ENCODE measurements at regions not wholly inside any gene's neighbourhood (a gene's known extent, or its start where the extent isn't known, plus 50 kb on each side); places are given as distances from the start of the nearest gene placed in this dataset.
"Not testable (repeated sequence)": the region's sequence is repeated elsewhere in the genome, so short reads cannot be mapped to it uniquely, and the experiment has no call there.

DNA sequence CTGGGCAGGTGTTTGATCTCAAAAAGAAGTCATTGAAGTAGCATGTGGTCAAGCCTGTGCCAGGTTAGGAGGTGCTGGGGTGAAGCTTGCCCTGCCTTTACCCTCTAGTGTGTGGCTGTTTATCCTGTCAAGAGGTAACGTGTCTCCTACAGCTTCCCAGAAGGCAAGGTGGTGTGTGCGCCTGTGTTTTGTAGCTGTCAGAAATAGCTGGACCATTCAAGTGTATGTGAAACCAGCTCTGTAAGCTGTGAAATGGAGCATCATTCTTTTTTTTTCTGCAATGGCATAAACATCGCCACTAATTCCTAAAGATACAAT, 155.1 kb downstream of the BCL2L11 start:
- not testable (repeated sequence) for H3K4me3 ChIP-seq (ENCODE audit: low read length); H3K9me3 ChIP-seq (ENCODE audit: control insufficient read depth, insufficient read depth, low read length); H3F3A ChIP-seq (ENCODE audit: control insufficient read depth, insufficient read depth); H3K4me1 ChIP-seq (ENCODE audit: control insufficient read depth, low read length); H3K36me3 ChIP-seq (ENCODE audit: control insufficient read depth, low read length); H3K27ac ChIP-seq (ENCODE audit: low read depth, low read length); H3K9me2 ChIP-seq (replicated peaks; ENCODE audit: control insufficient read depth, low read length); H3K27me3 ChIP-seq (ENCODE audit: control insufficient read depth, low read length); H3K4me2 ChIP-seq (ENCODE audit: low read length); H4K20me1 ChIP-seq (ENCODE audit: control insufficient read depth, insufficient read depth, low read depth, low read length); H3K79me2 ChIP-seq (ENCODE audit: control insufficient read depth, low read length)

DNA sequence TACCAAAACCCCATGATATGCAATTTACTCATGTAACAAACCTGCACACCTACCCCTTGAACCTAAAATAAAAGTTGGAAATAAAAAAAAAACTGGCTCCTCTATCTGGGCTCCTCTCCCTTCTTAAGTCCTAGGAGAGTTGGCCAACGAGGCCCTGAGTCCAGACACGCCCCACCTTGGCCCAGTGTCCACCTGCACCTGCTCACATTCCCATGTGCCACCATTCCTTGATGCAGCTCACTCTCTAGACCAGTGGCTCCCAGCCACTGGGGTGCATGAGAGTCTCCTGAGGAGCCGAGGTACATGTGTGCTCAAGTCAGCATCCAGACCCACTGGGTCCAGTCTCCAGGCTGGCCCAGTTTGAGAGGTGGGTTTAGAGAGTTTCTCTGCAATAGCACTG, 157.4 kb downstream of the BCL2L11 start:
- not testable (repeated sequence) for H3K9me3 ChIP-seq (ENCODE audit: control insufficient read depth, insufficient read depth, low read length); H4K20me1 ChIP-seq (ENCODE audit: control insufficient read depth, insufficient read depth, low read depth, low read length); H3K27me3 ChIP-seq (ENCODE audit: control insufficient read depth, low read length); H3K27ac ChIP-seq (ENCODE audit: low read depth, low read length); H3K9me2 ChIP-seq (replicated peaks; ENCODE audit: control insufficient read depth, low read length); H3K36me3 ChIP-seq (ENCODE audit: control insufficient read depth, low read length); H3K79me2 ChIP-seq (ENCODE audit: control insufficient read depth, low read length); H3K4me3 ChIP-seq (ENCODE audit: low read length); H3K4me2 ChIP-seq (ENCODE audit: low read length); H3F3A ChIP-seq (ENCODE audit: control insufficient read depth, insufficient read depth); H3K4me1 ChIP-seq (ENCODE audit: control insufficient read depth, low read length)

DNA sequence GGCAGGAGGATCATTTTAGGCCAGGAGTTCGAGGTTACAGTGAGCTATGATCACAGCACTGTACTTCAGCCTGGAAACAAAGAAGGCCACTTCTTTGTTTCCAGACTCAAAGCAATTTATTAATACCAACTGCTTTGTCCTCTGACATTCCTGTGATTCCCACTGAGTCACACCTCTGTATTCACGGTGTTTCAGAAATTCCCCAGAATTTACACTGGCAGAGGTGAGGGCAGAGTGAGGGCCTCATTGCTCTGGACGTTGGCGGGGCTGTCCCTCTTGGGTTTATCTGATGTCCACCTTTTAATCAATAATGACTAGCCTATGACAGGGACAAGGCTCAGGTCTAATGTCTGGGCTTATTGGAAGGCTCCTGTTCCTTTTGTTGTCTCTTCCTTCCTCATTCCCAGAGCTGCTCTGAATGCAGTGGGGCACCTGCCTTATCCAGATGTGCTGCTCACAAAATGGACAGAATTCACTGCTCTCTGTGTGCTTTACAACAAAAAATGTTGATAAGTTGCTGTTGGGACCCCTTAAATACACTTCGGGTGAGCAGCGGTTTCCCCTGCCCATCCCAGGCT, 160.1 kb downstream of the BCL2L11 start:
- H3K27me3 ChIP-seq (ENCODE audit: control insufficient read depth, low read length); H3K36me3 ChIP-seq (ENCODE audit: control insufficient read depth, low read length); H3K79me2 ChIP-seq (ENCODE audit: control insufficient read depth, low read length); H3K4me3 ChIP-seq (ENCODE audit: low read length); H3F3A ChIP-seq (ENCODE audit: control insufficient read depth, insufficient read depth); H4K20me1 ChIP-seq (ENCODE audit: control insufficient read depth, insufficient read depth, low read depth, low read length); H3K4me1 ChIP-seq (ENCODE audit: control insufficient read depth, low read length); H3K4me2 ChIP-seq (ENCODE audit: low read length); H3K9me2 ChIP-seq (replicated peaks; ENCODE audit: control insufficient read depth, low read length); H3K27ac ChIP-seq (ENCODE audit: low read depth, low read length); H3K9me3 ChIP-seq (ENCODE audit: control insufficient read depth, insufficient read depth, low read length): not testable (repeated sequence)

DNA sequence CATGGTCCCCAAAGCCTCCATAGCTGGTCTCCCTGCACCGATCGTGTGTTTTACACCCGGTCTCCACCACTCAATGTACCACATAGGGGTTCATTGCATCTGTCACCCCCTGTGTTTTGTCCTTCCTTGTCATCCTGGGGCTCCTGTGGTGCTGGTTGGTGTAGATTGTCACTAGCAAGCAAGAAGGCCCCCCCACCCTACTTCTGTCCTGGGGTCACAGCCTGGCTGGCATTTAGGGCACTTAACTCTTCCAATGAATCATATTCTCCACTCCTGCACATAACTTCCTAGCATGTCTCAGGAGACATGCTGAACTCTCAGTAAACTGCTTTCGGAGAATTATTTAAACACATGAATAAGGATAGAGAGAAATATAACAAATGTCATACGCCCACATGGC, 161.4 kb downstream of the BCL2L11 start:
- not testable (repeated sequence) for H4K20me1 ChIP-seq (ENCODE audit: control insufficient read depth, insufficient read depth, low read depth, low read length); H3F3A ChIP-seq (ENCODE audit: control insufficient read depth, insufficient read depth); H3K36me3 ChIP-seq (ENCODE audit: control insufficient read depth, low read length); H3K9me2 ChIP-seq (replicated peaks; ENCODE audit: control insufficient read depth, low read length); H3K4me3 ChIP-seq (ENCODE audit: low read length); H3K4me1 ChIP-seq (ENCODE audit: control insufficient read depth, low read length); H3K27me3 ChIP-seq (ENCODE audit: control insufficient read depth, low read length); H3K4me2 ChIP-seq (ENCODE audit: low read length); H3K9me3 ChIP-seq (ENCODE audit: control insufficient read depth, insufficient read depth, low read length); H3K79me2 ChIP-seq (ENCODE audit: control insufficient read depth, low read length); H3K27ac ChIP-seq (ENCODE audit: low read depth, low read length)

DNA sequence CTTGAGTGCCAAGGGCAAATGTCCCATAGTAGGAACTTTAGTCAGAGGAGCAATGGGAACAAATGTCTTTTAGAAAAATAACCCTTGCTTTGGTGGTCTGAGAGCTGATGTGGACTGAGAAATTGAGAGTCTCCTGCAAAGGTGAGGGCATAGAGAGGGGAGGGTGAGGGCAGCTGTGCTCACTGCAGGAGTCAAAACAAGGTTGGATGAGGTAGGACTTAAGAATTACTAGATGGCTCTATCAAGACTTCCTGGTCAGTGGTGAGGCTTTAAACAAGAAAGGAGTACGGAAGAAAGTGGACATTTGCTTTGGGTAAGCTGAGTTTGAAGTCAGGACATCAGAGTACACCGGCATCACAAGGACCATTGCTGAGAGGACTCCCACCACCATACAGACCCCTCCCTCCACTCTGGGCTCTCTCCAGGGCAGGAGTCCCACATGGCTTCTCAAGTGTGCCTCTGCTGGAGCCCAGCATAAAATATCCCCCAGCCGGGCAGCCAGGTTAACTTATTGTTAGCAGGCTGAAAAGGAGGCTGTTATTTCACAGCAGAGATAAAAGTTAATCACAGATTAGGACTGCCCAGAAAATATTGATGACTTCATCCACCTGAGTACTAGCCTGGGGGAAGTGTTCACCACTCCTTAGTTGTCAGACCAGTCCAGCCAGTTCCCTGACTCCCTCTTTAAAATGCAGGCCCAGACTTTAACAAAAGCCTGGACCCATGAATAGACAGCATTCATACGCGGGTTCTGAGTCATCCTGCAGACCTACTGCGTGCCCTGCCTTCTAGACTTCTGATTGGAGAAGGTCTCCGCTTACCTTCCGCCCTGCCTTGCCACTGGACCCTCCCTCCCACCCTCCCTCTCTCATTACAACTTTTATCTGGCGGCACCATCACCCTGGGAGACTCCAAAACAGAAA, 167.2 kb downstream of the BCL2L11 start:
- not testable (repeated sequence) for H3K4me1 ChIP-seq (ENCODE audit: control insufficient read depth, low read length); H3K4me3 ChIP-seq (ENCODE audit: low read length); H3K27ac ChIP-seq (ENCODE audit: low read depth, low read length); H3K9me2 ChIP-seq (replicated peaks; ENCODE audit: control insufficient read depth, low read length); H3K9me3 ChIP-seq (ENCODE audit: control insufficient read depth, insufficient read depth, low read length); H3F3A ChIP-seq (ENCODE audit: control insufficient read depth, insufficient read depth); H4K20me1 ChIP-seq (ENCODE audit: control insufficient read depth, insufficient read depth, low read depth, low read length); H3K79me2 ChIP-seq (ENCODE audit: control insufficient read depth, low read length); H3K4me2 ChIP-seq (ENCODE audit: low read length); H3K27me3 ChIP-seq (ENCODE audit: control insufficient read depth, low read length); H3K36me3 ChIP-seq (ENCODE audit: control insufficient read depth, low read length)

DNA sequence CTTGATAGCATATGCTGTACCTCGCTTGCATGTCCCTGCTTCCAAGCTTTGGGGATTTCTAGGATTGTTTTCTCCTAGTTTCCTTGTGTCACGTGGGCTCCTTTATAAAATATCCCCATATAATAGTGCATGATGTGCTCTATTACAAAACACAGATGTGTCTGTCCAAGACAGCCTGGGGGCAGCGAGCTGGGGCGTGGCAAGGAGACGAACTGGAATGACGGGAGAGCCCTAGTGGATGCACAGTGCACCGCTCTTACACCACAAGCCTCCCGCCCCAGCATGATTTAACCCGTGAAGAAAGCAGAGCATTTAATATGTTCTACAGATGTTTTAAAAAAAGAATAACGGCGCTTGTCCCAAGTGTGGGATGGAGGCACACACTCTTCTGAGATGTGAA, 169.7 kb downstream of the BCL2L11 start:
- not testable (repeated sequence) for H3F3A ChIP-seq (ENCODE audit: control insufficient read depth, insufficient read depth); H3K9me2 ChIP-seq (replicated peaks; ENCODE audit: control insufficient read depth, low read length); H3K36me3 ChIP-seq (ENCODE audit: control insufficient read depth, low read length); H4K20me1 ChIP-seq (ENCODE audit: control insufficient read depth, insufficient read depth, low read depth, low read length); H3K27me3 ChIP-seq (ENCODE audit: control insufficient read depth, low read length); H3K27ac ChIP-seq (ENCODE audit: low read depth, low read length); H3K4me1 ChIP-seq (ENCODE audit: control insufficient read depth, low read length); H3K9me3 ChIP-seq (ENCODE audit: control insufficient read depth, insufficient read depth, low read length); H3K4me3 ChIP-seq (ENCODE audit: low read length); H3K4me2 ChIP-seq (ENCODE audit: low read length); H3K79me2 ChIP-seq (ENCODE audit: control insufficient read depth, low read length)

DNA sequence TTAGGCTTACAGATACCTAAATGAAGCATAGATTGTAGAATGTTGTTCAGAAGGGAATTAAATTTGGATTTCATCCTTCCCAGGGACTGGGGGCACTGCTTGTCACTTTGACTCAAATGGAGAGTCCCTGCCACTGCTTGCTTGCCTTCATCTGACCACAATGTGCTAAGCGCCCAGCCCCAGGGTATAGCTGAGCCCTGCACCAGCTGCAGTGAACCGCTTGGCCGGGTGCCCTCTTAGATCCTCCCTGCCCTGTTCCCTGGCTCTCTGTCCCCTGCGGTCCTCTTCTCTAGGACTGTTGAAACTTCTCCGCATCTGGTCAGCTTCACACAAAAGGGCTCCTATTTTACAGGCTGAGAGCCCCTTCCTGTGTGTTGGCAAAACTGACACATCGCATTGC, 170.9 kb downstream of the BCL2L11 start:
- not testable (repeated sequence) for H3K4me1 ChIP-seq (ENCODE audit: control insufficient read depth, low read length); H3F3A ChIP-seq (ENCODE audit: control insufficient read depth, insufficient read depth); H3K9me2 ChIP-seq (replicated peaks; ENCODE audit: control insufficient read depth, low read length); H3K4me2 ChIP-seq (ENCODE audit: low read length); H3K9me3 ChIP-seq (ENCODE audit: control insufficient read depth, insufficient read depth, low read length); H3K27ac ChIP-seq (ENCODE audit: low read depth, low read length); H3K4me3 ChIP-seq (ENCODE audit: low read length); H4K20me1 ChIP-seq (ENCODE audit: control insufficient read depth, insufficient read depth, low read depth, low read length); H3K36me3 ChIP-seq (ENCODE audit: control insufficient read depth, low read length); H3K79me2 ChIP-seq (ENCODE audit: control insufficient read depth, low read length); H3K27me3 ChIP-seq (ENCODE audit: control insufficient read depth, low read length)

DNA sequence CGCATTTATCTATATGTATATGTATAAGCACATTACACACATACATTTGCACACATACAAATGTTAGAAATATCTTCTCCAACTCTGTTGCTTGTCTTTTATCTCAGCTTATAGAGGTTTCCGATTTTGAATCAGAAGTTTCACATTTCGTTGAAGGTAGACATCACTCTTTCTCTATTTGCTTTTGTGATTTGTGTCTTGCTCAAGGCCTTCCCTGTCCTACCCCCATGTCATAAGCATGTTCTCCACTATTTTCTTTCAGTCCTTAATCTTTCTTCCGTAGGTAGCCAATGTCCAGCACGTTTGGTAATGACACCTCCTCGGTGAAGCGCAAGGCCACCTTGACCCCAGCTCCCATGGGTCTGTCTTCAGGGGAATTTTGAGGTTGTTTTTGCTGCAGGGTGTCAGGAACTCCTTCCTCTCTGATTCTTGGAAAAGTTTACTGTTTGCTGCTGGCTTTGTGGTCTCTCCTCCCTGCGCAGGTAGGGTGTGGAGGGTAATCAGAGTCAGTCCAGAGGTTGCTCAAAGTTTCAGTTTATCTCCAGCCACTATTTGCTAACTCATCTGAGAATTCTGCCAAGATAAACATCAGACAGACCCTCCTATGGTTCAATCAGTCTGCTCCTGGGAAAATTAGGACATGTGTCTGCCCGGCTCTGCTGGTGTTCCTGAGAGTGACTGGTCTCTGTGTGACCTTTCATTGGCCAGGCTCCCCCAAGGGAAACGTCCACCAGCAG, 171.7 kb downstream of the BCL2L11 start:
- H3F3A ChIP-seq (ENCODE audit: control insufficient read depth, insufficient read depth); H3K4me2 ChIP-seq (ENCODE audit: low read length); H3K4me1 ChIP-seq (ENCODE audit: control insufficient read depth, low read length); H3K27ac ChIP-seq (ENCODE audit: low read depth, low read length); H3K36me3 ChIP-seq (ENCODE audit: control insufficient read depth, low read length); H4K20me1 ChIP-seq (ENCODE audit: control insufficient read depth, insufficient read depth, low read depth, low read length); H3K9me3 ChIP-seq (ENCODE audit: control insufficient read depth, insufficient read depth, low read length); H3K9me2 ChIP-seq (replicated peaks; ENCODE audit: control insufficient read depth, low read length); H3K79me2 ChIP-seq (ENCODE audit: control insufficient read depth, low read length); H3K27me3 ChIP-seq (ENCODE audit: control insufficient read depth, low read length); H3K4me3 ChIP-seq (ENCODE audit: low read length): not testable (repeated sequence)

Data from DOHH2 (cell line).